CD4-positive, alpha-beta T cell treated with Interleukin-17A for 1 hour (primary cell): ENCODE measurements at regions not wholly inside any gene's neighbourhood (a gene's known extent, or its start where the extent isn't known, plus 50 kb on each side); places are given as distances from the start of the nearest gene placed in this dataset.

Experiments
- DNase-seq: peaks from one replicate; pipeline ENCODE4 v3.0.0-alpha.2; 2020

- no peak for DNase-seq
These were observed 66.0 kb upstream of the FOXK1 start for GRCh38 chr7:4616116-4616515.

- no peak for DNase-seq
These were observed 60.7 kb upstream of the FOXK1 start for GRCh38 chr7:4621396-4621795.

- no peak for DNase-seq
These were observed 55.7 kb upstream of the FOXK1 start for GRCh38 chr7:4626318-4626845.

- DNase-seq: no peak
These were observed 52.7 kb upstream of the FOXK1 start for GRCh38 chr7:4629287-4629895.

GRCh38 chr7:4631380-4632179 lies 50.5 kb upstream of the FOXK1 start:
- DNase-seq: no peak
